HL-60 (cell line): ENCODE measurements at regions not wholly inside any gene's neighbourhood (a gene's known extent, or its start where the extent isn't known, plus 50 kb on each side); places are given as distances from the start of the nearest gene placed in this dataset.

Experiments used
- CTCF ChIP-seq: IDR thresholded peaks from one replicate; pipeline ENCODE4 v1.5.1; 2011; ENCODE audit warnings: low read length, control low read depth, inconsistent platforms; ENCODE audit not compliant: insufficient read depth
- GABPA ChIP-seq: IDR thresholded peaks from 2 replicates; pipeline ENCODE4 v1.6.1; 2012; ENCODE audit warnings: low read depth
- POLR2AphosphoS5 ChIP-seq: IDR thresholded peaks from 2 replicates; pipeline ENCODE4 v1.6.1; 2012; ENCODE audit warnings: low read depth
- REST ChIP-seq: IDR thresholded peaks from 2 replicates; pipeline ENCODE4 v1.6.1; 2012; ENCODE audit warnings: low read depth; ENCODE audit not compliant: insufficient replicate concordance
- SPI1 ChIP-seq: IDR thresholded peaks from 2 replicates; pipeline ENCODE4 v1.6.1; 2012; ENCODE audit warnings: low read depth, mild to moderate bottlenecking, borderline replicate concordance

GRCh38 chr15:77823736-77824135, 191.0 kb upstream of the LINGO1 start:
- TF ChIP-seq CTCF (no peak), REST (no peak), POLR2AphosphoS5 (no peak), GABPA (no peak), SPI1 (no peak)
